HG03135 (cell line): ENCODE measurements at regions not wholly inside any gene's neighbourhood (a gene's known extent, or its start where the extent isn't known, plus 50 kb on each side); places are given as distances from the start of the nearest gene placed in this dataset.
"Not testable (repeated sequence)": the region's sequence is repeated elsewhere in the genome, so short reads cannot be mapped to it uniquely, and the experiment has no call there.

ENCODE experiments used
- ATAC-seq: cut with Tn5 transposase; IDR thresholded peaks from one replicate; pipeline ENCODE4 v1.9.1; 2021; ENCODE audit warnings: mild to moderate bottlenecking, moderate library complexity; ENCODE audit not compliant: unreplicated experiment

DNA sequence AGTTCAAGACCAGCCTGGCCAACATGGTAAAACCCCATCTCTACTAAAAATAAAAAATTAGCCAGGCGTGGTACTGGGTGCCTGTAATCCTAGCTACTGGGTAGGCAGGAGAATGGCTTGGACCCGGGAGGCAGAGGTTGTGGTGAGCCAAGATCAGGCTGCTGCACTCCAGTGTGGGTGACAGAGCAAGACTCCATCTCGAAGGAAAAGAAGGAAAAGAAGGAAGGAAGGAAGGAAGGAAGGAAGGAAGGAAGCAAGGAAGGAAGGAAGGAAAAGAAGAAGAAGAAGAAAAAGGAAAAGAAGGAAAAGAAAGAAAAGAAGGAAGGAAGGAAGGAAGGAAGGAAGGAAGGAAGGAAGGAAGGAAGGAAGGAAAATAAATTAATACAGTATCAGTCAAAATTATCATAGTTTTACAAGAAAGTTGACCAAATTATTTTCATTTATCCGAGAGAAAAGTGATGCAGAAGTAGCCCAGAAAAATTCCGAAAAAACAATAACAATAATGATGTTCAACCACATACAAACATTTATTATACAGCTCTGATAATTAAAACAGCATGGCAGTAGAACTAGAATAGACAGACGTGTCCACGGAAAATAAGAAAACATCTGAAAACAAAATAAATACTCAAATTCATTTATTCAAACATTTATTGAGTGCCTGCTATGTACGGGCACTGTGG lies 292.4 kb upstream of the MKLN1 start:
- ATAC-seq, result no peak

DNA sequence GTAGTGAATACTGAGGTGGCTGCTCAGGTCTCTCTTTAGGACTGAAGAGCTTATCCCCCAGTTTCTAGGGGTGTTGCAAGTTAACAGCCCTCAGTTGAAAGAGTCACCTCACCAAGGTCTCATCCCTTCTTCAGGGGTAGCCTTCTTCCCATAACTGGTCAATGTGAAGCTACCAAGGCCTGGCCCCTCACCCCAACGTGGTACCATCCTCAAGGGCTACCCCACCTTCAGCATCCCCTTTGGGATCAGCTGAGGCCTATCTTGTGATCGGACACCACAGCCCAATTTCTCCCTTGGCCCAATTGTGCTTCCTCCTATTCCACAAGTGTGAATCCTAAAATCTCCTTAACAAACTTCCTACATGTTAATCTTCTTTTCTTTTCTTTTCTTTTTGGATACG lies 289.5 kb upstream of the MKLN1 start:
- ATAC-seq, result no peak

DNA sequence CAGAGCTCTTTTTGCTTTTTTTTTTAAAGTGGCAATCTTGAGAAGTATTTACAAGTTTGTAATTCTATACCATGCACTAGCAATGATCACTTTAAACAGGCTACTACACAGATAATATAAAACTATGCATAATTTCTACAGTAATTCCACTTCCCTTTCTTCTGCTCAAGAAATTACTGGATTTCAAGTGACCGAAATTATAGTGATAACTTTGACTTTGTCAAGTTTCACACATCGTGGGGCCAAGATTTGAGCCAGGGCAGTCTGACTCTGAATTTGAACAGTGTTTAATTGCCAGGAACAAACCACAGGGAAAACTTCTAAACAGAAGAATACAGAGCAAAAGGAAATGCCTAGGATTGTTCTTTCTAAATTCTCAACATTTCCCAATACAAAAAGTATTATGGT lies 288.3 kb upstream of the MKLN1 start:
- no peak for ATAC-seq

DNA sequence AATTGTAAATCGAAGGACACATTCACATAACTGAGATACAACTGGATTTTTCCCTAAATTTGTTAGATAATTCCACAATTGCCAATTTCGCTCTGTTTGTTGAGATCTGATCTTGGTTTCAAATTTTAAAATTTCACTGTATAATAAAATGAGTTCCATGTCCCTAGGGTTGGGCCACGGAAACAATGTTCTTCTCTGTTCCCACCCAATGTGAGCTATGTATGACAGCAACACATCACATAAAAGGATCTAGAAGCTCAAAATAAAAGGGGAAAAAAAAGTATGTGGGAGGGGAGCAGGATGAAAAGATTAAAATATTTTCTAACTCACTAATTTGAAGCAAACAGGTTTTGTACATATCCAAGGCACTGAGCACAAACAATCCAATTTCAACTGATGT lies 287.8 kb upstream of the MKLN1 start:
- ATAC-seq, result no peak

DNA sequence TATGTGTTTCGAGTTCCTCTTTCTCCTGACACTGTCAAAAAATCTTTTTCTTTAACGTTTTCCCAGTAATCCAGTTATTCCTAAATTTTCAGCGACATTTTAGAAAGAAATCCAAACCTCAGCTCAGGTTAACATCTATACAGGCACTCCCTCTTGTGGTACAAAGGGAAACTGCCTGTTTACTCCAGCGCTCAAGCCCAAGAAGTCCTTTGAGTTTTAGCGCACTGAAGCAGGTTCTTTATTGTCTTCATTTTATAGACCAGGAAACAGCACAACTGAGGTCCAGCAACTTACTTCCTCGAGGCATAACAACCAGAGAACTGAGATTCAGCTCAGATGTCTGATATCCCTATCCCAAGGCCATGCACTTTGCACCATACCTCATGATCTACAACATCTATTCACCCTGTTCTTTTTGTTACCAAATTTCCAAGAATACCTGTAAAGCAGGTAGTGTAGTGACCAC lies 287.2 kb upstream of the MKLN1 start:
- ATAC-seq, result no peak

DNA sequence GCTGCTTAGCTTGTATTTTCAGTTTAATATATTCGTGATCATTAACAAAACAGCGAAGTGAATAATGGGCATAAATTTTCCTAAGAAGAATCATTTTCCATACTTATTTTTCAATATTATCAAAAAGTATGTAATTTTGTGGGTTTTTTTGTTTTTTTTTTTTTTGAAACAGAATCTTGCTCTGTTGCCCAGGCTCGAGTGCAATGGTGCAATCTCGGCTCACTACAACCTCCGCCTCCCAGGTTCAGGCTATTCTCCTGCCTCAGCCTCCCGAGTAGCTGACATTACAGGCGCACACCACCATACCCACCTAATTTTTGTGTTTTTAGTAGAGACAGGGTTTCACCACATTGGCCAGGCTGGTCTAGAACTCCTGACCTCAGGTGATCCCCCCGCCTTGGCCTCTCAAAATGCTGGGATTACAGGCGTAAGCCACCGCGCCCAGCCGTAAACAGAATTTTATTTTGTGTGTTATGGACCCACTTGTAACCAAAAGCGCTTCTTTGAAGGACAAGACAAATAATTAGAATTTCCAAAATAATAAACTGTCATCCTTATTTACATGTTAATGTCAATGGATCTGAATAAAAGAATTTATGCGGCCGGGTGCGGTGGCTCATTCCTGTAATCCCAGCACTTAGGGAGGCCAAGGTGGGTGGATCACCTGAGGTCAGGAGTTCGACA lies 286.5 kb upstream of the MKLN1 start:
- ATAC-seq, result not testable (repeated sequence)

DNA sequence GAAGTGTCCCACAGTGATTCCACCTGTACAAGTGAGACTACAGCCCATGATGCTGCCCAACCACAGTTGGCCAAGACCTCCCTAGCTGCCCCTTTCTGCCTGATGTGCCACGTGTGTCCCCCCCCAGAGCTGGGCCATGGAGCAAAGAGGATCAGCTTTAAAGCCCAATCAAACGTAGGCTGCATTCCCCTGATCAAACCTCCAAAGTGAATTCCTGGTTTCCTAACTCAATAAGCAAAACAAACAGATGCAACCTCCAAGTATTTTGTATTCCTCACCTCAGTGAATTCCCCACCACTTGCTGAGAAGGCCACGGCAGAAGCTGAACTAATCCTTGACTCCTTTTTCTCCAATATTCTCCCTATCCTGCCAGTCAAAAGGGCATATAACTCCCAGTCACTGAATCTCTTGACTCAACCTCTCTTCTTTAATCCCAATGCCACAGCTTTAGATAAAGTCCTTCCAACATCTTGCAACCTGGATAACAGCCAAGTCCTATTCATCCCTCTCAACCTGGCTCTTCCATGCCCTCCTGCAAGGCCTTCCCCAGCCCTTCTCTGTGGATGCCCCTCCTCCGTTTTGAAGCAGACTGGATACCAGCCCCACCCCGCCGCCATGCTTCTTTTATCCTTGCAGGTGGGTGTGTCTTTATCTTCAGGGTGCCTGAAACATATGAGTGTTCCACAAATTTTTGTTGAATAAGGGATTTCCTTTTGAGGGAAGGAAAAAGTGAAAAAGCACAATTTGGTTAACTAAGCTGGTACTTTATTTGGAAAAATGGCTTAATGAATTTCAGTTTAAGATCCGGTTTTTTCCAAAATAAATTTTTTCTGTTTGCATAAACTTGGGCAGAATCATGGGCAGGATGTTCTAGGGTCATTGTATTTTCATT lies 285.2 kb upstream of the MKLN1 start:
- ATAC-seq, result no peak

DNA sequence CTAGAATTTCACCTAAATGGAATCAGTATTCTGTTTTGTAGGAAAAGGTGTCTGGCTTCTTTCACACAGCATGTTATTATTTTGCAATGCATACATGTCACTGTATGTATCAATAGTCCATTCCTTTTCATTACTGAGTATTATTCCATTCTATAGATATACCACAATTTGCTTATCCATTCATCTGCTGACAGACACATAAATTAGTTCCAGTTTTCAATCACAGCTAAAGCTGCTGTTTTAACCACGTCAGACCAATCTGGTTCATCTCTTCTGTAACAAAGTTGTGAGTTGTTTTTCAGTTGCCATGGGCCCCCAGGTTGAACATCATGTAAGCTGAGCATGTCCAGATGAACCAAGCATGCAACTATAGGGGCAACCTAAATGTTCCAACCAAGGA lies 282.1 kb upstream of the MKLN1 start:
- ATAC-seq, result no peak

DNA sequence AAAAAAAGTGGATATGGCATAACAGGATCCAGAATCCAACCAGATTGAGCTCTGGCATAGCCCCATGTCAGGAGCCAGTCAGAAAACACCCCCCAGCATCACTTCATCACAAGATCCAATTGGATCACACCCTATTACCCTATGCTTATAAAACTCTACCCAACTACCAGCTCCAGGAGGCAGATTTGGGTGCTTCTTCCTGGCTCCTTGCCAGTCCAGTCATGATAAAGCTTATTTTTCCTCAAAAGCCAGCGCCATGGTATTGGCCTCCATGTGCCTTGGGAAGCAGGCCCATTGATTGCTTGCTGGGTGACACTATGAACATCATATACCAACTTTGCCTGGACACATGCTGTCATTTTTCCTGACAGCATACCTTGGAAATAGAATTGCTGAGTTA lies 281.4 kb upstream of the MKLN1 start:
- ATAC-seq, result no peak

DNA sequence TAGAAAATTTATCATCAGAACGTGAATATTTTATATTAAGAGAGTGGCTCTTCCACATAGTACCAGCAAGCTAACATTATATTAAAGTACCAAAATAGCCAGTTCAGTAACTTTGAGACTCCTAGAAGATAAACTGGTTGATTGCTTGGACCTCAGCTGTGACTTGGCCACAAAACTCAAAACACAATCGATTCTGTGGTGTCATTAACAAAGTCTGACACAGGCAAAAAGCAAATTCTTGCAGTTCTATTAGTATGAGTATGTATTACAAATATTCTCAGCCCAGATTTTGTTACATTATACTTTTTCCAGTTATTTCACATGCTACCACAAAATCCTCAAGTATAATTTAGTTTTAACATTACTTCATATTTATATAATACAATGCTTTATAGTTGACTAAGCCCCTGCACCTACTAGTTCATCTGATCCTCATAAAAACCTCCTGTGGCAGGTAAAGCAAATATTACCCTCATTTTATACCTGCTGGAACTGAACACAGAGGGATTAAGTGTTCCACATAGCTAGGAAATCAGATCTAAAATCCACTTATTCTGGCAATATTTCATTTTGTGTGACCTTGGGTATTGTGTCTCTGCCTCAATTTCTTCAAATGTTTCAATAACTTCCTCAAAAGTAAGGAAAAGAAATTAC lies 279.9 kb upstream of the MKLN1 start:
- ATAC-seq, result no peak

DNA sequence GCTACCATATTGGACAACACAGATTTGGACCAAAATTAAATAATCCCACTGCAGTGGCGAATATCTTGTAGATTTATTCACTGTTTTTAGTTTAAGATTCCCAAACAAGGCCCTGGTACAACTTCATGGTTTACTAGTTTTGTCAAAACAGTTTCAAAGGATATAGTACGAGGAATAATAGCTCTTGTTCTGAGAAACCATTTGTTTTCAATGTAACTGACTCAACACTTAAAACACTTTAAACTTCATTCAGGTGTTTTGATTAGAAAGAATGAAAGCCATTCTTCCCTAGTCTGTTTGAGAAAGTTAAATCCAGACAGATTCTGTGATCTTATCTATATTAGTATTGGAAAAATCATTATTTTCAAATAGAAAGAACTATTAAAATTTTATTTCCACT lies 276.4 kb upstream of the MKLN1 start:
- ATAC-seq, result no peak

DNA sequence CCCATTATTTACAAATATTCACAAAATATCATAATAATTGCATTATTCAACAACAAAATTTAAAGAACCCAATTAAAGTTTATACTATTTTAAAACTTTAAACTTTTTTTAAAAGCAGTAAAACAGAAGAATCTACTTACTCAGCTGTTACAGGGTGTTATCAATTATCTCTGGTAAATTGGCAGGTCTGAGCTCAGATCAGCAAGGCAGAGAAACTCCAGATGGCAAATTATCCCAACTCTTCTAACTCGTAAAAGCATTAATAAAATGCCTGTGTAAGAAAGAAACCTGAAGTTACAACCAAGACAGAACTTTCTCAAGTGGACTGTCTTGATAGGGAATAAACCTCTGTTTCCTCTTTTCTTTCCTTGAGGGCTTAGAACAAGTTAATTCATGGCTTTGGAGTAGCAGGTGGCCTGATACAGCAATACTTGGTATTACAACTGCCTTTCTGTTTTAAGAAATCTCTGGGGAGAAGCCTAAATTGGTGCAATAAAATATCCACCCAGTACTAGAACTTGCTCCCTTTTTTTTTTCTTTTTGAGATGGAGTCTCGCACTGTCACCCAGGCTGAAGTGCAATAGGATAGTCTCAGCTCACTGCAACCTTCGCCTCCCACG lies 275.3 kb upstream of the MKLN1 start:
- no peak for ATAC-seq

DNA sequence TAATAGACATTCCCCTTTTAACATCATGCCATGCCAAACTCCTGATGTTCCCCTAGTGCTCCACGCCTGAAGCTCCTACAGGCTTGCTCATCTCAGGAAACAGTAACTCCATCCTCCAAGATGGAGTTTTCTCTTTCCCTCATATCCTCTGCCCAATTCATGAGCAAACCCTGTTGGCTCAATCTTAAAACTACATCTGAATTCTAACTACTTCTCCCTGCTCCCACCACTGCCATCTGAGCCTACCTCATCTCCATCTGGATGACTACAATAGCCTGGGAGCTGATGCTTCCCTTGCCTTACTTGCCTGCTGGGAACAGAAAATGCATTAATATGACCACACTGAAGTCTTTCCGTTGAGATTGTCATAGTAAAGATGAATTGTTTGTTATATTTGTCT lies 271.7 kb upstream of the MKLN1 start:
- no peak for ATAC-seq

DNA sequence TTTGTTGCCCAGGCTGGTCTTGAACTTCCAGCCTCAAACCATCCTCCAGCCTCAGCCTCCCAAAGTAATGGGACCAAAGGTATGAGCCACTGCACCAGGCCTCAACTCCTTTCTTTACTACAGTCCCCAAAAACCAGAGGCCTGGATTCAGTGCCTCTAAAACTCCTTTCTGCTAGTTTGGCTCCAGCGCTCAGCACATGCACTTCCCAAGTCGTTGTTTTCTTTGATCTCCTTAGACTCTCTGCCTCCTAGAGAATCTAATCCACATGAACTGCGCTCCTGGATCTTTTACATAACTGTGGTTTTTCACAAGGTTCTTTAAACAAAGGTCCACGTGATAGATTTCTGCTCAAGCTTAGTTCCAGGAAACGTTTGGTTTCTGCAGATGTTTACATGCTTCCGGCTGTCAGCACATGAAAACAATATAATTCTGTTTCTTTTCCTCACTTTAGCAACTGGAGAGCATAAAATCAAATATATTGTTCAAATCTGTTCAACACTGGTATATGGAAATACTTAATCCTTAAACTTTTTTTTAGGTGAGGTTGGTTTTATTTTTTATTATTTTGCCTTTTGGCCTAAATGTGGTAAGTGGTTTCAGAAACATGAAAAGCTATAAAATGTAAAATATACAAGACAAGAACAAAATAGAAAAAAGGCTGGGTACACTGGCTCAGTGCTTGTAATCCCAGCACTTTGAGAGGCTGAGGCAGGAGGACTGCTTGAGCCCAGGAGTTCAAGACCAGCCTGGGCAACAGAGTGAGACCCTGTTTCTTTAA lies 270.5 kb upstream of the MKLN1 start:
- peak; percentile 87 for ATAC-seq

DNA sequence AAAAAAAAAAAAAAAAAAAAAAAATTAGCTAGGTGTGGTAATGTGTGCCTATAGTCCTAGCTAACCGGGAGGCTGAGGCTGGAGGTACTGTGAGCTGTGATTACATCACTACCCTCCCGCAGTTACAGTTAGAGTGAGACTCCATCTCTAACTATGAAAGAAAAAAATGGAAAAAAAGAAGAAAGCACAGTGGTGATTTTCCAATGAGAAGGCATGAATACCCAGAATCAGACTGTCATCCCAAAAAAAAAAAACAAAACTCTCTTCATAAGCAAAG lies 269.9 kb upstream of the MKLN1 start:
- peak; percentile 13 for ATAC-seq

DNA sequence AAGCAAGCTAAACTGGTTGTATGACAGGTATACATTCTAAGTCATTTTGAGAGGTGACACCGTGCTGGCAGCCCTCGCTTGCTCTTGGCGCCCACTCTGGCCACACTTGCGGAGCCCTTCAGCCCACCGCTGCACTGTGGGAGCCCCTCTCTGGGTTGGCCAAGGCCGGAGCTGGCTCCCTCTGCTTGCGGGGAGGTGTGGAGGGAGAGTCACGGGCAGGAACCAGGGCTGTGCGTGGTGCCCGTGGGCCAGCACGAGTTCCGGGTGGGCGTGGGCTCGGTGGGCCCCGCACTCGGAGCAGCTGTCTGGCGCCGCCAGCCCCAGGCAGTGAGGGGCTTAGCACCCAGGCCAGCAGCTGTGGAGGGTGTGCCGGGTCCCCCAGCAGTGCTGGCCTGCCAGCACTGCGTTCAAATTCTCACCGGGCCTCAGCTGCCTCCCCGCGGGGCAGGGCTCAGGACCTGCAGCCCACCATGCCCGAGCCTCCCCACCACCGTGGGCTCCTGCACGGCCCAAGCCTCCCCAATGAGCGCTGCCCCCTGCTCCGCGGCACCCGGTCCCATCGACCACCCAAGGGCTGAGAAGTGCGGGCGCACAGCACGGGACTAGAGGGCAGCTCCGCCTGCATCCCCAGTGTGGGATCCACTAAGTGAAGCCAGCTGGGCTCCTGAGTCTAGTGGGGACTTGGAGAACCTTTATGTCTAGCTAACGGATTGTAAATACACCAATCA lies 269.0 kb upstream of the MKLN1 start:
- not testable (repeated sequence) for ATAC-seq

DNA sequence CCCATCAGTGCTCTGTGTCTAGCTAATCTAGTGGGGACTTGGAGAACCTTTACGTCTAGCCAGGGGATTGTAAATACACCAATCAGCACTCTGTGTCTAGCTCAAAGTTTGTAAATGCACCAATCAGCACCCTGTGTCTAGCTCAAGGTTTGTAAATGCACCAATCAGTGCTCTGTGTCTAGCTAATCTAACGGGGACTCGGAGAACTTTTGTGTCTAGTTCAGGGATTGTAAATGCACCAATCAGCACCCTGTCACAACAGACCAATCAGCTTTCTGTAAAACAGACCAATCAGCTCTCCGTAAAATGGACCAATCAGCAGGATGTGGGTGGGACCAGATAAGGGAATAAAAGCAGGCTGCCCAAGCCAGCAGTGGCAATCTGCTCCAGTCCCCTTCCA lies 268.3 kb upstream of the MKLN1 start:
- not testable (repeated sequence) for ATAC-seq

DNA sequence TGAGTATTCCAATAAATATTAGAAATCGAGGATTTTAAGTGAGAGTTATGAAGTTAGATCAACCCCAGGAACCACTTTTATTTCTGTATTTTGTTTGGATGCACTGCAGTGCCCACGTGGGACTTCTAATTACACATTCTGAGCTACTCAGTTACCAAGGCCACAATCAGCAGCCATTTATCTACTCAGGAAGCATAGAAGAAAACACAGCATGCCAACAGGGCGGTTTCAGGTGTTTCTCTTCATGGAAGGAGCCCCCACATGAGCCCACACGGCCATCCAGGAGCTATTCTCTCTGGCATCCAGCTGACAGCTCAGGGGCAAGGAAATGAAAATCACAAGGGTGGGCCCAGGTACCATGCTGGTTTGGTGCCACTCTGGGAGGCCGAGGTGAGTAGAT lies 266.5 kb upstream of the MKLN1 start:
- ATAC-seq, result no peak

DNA sequence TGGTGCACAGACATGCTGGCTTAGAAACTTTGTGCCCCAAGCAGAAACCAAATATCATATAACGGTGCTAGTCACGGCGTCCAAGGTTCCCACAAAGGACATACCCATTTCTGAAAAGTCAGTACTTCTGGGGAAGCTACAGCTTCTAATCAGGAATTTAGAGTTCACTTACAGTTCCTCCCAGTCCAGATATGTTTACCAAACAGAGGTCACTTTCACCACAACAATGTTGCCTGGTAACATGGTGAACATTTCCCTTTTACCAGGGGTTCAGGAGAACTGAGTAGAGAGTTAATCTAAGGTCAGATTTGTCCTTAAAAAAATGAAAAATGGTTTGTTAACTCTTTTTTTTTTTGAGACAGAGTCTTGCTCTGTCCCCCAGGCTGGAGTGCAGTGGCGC lies 265.9 kb upstream of the MKLN1 start:
- no peak for ATAC-seq

DNA sequence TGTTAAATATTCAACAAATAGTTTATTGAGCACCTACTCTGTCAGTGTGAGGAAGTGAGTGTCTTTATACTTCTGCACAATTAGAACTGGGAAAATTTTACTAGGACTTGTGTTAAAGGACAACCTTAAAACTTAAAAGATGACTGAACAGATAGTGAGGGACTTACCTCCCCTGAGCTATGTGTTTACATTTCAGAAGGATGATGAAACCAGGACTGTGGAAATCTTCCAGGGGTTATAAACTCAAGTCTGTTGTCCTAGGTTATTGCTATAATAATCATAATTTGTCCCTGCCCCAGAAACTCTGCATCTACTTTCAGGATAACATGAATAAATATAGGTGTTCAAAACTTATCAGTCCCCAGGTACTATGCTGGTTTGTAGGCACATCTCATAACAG lies 261.0 kb upstream of the MKLN1 start:
- no peak for ATAC-seq
